GM12873 (cell line): ENCODE measurements at regions not wholly inside any gene's neighbourhood (a gene's known extent, or its start where the extent isn't known, plus 50 kb on each side); places are given as distances from the start of the nearest gene placed in this dataset.

ENCODE experiments used
- TF ChIP-seq, protein P1 (sequence below): IDR thresholded peaks from 2 replicates; pipeline ENCODE4 v1.5.1; 2012; ENCODE audit warnings: low read depth, mild to moderate bottlenecking, moderate library complexity, low read length, control low read depth; ENCODE audit not compliant: insufficient read depth; ENCODE audit errors: missing control alignments

DNA sequence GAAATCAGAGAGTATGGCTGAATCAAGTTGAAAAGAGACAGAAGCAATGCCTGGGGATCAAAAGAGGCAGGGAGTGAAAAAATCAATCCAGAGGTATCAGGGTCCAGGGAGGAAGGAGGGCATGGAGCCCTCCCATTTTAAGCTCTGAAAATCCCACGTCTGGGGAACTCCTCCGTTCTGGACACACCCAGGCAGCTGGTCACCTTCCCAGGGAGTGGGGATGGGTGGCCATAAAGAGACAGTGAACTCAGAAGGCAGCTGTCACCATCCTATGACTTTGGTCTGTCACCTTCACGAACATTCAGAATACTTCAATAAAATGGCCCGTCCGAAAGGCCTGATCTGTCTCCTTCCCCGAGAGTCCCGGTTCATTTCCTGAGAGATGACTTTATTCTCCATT is 71.6 kb downstream of the MAP1LC3B2 start:
- TF ChIP-seq, protein P1, sequence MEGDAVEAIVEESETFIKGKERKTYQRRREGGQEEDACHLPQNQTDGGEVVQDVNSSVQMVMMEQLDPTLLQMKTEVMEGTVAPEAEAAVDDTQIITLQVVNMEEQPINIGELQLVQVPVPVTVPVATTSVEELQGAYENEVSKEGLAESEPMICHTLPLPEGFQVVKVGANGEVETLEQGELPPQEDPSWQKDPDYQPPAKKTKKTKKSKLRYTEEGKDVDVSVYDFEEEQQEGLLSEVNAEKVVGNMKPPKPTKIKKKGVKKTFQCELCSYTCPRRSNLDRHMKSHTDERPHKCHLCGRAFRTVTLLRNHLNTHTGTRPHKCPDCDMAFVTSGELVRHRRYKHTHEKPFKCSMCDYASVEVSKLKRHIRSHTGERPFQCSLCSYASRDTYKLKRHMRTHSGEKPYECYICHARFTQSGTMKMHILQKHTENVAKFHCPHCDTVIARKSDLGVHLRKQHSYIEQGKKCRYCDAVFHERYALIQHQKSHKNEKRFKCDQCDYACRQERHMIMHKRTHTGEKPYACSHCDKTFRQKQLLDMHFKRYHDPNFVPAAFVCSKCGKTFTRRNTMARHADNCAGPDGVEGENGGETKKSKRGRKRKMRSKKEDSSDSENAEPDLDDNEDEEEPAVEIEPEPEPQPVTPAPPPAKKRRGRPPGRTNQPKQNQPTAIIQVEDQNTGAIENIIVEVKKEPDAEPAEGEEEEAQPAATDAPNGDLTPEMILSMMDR, result no peak

DNA sequence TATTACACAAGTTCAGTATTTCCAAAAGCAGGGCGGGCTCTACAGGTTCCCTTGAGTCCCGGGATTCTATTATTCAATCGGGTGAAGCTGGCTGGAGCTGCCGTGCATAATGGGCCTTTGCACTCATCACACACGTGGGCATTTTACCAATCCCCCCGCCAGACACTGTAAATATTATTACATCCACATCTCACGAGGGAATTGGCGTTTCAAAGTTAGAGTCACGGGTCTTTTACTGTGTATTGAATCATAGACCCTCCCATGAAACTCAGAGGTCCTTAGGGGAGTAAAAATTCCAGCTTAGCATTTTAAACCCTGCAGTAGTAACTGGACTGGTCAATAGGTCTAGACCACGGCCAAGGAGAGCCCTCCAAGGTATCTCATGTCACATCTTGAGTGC is 70.3 kb downstream of the MAP1LC3B2 start:
- TF ChIP-seq, protein P1, result no peak

DNA sequence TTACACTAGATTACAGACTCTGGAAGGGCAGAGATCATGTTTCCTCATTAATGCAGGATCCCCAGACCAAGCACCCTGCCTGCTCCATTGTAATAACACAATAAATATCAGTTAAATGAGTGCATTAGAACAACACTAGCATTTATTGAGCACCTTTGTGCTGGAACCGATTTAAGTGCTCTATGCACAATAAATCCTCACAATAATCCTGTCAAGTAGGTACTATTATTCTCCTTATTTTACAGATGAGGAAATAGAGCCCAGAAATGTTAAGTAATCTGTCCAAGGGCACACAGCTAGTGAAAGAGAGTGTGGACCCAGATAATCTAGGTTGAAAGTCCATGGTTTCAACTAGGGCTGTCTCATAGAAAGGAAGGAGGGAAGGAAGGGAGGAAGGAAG is 69.8 kb downstream of the MAP1LC3B2 start:
- TF ChIP-seq, protein P1, result no peak

DNA sequence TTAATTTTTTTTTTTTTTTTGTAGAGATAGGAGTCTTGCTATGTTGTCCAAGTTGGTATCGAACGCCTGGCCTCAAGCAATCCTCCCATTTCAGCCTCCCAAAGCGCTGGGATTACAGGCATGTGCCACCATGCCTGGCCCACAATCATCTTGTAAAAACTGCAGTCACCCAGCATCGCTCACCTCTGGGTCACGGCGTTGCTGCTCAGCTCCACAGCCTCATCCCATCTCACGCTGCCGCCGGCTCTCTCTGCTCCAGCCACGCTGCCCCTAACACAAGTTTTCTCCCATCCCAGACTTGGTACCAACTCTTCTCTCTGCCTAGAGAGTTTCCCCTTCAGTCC is 69.2 kb downstream of the MAP1LC3B2 start:
- TF ChIP-seq, protein P1, result no peak
